ENCODE measurements at regions not wholly inside any gene's neighbourhood (a gene's known extent, or its start where the extent isn't known, plus 50 kb on each side); places are given as distances from the start of the nearest gene placed in this dataset.

DNA sequence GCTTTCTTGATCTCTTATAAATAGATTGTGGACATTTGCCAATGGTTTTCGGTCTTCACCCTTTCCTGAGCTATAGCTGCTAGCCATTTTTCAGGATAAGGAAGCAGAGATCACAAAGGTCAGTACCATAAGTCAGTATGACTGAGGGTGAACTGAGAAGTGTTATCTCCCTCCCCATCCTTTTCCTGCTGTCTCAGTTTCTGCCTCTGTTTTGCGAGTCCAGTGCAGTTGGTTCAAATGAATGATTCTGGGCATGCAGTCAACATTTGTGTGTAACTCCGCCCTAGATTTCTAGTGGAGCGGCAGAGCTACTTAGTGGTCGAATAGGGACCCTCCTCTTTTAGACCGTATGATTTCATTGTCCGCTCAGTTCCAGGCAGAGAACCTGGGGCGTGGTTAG, 460.8 kb upstream of the ARGLU1 start:
- DNase-seq (ENCODE audit: low spot score), result no peak

DNA sequence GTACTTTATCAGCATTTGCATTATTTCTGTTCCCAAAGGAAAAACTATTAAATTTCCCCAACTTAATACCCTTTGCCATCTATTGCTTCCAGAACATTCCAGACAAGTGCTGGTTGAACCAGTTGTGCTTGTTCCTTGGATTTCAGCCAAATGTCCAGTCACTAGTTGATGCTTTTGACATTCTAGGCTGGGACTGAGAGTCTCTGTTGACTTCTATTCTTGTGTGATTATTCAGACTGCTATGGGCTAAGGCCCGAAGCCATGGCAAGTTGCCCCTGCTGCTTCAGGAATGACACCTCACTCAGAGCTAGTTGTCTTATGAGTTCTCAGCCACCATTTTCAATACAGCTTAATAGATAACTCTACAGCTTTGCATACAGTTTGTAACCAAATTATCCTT, 458.1 kb upstream of the ARGLU1 start:
- DNase-seq (ENCODE audit: low spot score), result no peak

- no peak for DNase-seq (ENCODE audit: low spot score)
These were observed 455.4 kb upstream of the ARGLU1 start for GRCh38 chr13:107023335-107023734.

DNA sequence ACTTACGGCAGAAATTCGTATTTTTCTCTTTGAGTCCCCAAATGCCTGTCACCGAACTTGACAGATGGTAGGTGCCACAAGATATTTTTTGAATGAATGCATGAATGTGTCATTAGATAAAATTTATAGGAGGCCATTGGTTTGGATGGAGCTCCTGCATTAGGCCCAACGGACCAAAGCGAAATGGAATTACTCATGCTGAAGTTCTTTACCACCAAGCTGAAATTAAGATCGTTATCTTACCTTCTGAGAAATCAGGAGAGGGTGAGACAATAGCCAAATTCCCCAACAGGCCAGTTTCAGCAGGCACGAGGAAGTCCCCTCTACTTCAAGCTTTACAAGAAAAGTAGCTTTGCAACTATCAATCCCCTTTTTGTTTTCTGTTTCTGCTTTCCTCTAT, 452.5 kb upstream of the ARGLU1 start:
- DNase-seq (ENCODE audit: low spot score), result no peak

DNA sequence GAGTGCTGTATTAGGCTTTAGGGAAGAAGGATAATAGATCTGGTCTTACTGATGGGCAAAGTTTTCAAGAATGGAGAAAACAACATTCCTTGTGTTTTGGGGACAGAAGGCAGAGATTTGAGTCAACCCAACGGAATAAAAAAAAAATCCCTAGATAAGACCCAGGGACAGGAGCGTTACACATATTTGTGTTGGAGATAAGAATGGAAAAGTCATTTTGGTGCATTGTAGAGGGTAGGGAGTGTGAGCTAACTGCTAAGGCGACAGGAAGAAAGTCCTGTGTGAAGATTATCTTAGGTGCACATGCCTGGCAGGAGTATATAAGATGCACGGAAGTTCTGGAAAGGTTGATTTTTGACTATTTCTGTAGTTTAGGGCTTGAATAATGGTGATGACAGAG, 450.3 kb upstream of the ARGLU1 start:
- DNase-seq (ENCODE audit: low spot score), result no peak

DNA sequence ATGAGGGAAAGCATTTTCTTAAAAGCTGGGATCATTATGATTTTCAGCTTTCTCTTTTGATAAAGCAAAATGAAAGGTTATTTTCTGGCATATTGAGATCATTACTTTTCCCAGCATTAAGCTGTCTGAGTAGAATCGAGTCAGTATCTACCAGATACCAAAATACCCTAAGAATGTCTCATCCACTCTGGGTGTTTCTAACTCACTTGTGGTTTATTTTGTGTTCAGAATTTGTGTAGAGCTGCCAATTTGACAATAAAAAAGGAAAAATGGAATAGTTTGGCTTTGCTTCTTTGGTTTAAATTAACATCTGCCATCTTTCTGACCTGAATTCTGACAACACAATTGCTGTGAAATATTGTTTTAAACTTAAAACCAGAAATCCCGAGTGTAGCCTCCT, 438.7 kb upstream of the ARGLU1 start:
- DNase-seq (ENCODE audit: low spot score), result no peak

DNA sequence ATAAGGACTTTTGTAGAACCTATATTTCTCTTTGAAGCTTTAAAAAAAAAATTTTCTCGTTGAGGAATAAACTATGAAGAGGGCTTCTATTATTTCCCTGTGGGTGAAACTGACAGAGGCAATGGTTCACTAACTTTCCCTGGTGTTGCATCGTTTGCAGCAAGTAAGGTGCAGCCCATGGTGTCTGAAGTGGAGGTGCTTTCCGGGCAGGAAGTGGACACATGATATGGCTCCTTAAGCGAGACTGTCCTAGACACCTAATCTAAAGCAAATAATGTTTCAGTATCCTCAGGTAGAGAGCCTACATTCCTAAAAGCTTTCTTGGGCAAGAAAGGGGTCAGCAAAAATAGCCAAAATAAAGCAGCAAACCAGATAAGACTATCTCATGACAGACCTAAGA, 437.6 kb upstream of the ARGLU1 start:
- DNase-seq (ENCODE audit: low spot score), result no peak

- no peak for DNase-seq (ENCODE audit: low spot score)
These were observed 436.0 kb upstream of the ARGLU1 start for GRCh38 chr13:107003911-107004310.

- DNase-seq (ENCODE audit: low spot score), result no peak
These were observed 430.7 kb upstream of the ARGLU1 start for GRCh38 chr13:106998664-106999063.

DNA sequence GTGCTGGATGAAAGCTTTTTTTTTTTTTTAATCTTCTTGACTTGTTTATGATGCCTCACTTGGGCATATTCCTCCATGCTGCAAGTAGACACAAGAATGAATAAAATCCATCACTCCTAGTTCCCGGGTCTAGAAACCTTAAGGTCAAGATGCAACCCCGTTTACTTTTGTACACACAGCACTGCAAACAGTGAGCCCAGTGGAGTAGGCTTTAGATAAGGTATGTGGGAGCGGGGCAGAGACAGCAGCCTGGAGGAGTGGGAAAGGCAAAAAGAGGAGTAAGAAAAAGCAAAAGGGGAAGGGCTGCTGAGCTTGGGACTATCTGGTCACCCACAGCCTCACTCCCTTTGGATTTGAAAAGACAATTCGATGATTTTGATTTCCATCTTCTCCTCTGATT, 429.8 kb upstream of the ARGLU1 start:
- DNase-seq (ENCODE audit: low spot score), result no peak

GRCh38 chr13:106996867-106997618, 429.1 kb upstream of the ARGLU1 start:
- DNase-seq (ENCODE audit: low spot score), result no peak

- DNase-seq (ENCODE audit: low spot score), result no peak
These were observed 422.7 kb upstream of the ARGLU1 start for GRCh38 chr13:106990594-106990993.

GRCh38 chr13:106989876-106990275, 421.9 kb upstream of the ARGLU1 start:
- no peak for DNase-seq (ENCODE audit: low spot score)

GRCh38 chr13:106987427-106987785, 419.5 kb upstream of the ARGLU1 start:
- DNase-seq (ENCODE audit: low spot score), result no peak

DNA sequence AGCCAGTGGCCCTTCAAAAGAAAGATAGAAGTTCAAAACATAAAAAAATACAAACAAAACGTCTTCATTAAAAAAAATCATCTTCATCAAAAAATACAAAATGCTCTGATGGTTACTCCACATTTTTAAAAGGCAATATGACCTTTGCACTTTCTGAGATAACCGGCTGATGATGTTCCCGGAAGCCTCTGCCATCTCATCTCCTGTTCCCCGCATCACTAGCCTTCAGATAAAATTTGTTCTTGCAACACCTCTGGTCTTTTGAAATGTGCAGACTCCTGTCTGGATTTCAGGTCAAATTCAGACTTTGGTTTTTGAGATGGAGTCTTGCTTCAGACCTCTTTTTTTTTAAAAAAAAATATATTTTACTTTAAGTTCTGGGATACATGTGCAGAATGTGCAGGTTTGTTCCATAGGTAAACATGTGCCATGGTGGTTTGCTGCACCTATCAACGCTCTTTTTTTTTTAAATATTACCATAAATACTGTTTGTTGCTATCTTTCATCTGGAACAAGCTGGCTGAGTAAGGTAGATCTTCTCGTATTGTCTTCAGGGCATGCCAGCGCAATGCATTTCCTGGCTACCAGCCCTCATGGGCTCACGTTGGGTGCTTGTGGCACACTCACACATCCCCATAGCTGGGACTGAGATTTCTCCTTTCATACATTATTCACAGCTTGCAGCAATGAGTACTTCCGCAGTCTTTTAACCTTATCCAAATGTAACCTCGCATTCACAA, 418.9 kb upstream of the ARGLU1 start:
- DNase-seq (ENCODE audit: low spot score), result no peak

DNA sequence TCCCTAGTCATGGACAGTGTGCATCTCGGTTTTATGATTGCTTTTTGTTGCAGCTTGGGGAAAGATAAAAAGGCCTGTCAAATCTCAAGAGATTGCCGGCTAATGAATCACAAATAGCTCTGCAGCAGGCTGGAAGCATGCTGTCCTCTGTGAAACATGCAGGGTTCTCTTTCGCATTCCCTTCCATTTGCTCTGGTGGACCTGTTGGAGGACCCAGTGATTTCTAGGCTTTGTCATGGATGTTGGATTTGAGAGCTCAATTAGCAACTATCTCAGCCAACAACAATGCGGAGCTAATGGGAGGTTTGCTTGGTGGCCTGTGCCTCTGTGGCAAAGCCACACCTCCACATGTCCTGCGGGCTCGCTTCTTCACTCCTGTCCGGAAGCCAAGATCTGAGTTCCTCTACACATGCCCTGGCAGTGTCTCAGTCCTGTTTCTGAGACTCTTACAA, 418.1 kb upstream of the ARGLU1 start:
- DNase-seq (ENCODE audit: low spot score), result no peak

DNA sequence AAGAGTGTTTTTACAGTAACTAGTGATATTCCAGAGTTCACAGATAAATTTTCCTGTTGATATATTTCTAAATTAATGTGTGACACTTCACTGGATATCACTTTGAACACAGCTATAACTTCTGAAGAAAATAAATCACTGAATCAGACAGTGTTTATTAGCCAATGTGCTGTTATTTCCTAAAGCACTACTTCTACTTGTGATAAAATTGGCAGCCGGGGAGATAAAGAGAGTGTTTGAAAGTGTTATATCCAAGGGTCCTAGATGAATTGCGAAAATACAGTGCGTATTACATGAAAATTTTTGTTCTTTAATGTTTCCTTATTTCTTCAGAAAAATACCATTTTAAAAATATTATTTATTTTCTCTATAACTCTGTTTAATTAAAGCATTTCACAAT, 417.5 kb upstream of the ARGLU1 start:
- no peak for DNase-seq (ENCODE audit: low spot score)

- no peak for DNase-seq (ENCODE audit: low spot score)
These were observed 413.1 kb upstream of the ARGLU1 start for GRCh38 chr13:106981051-106981450.

DNA sequence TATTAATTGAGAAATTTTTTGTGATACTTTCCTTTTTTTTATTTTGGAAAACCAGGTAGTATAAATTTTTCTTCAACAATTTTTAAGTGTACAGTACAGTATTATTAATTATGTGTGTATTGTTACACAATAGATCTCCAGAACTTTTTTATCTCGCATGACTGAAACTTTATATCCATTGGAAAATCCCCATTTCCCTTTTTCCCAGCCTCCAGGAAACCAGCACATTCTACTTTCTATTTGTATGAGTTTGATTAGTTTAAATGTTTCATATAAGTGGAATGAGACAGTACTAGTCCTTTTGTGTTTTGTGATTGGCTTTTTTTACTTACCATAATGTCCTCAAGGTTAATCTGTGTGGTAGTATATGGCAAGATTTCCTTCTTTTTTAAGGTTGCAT, 399.5 kb upstream of the ARGLU1 start:
- no peak for DNase-seq (ENCODE audit: low spot score)

- DNase-seq (ENCODE audit: low spot score), result no peak
These were observed 395.2 kb upstream of the ARGLU1 start for GRCh38 chr13:106963151-106963550.

DNA sequence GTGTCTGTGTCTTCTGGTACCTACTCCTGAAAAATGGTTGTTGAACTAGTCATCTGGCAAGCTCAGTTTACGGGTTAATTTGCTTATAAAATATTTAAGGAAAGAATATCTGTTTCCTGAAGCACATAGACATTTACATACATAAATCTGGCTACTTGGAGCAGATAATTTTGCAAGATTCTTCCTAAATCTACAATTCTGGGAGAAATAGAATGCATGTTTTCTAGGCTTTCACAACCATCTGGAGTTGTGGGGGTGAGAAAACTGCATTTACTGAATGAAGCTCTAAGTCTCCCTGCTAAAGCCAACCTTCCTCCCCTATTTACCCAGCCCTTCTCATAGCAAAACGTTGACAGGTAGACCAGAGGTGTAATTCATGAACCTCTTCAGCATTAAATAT, 393.7 kb upstream of the ARGLU1 start:
- no peak for DNase-seq (ENCODE audit: low spot score)

GRCh38 chr13:106961216-106961615, 393.3 kb upstream of the ARGLU1 start:
- no peak for DNase-seq (ENCODE audit: low spot score)

DNA sequence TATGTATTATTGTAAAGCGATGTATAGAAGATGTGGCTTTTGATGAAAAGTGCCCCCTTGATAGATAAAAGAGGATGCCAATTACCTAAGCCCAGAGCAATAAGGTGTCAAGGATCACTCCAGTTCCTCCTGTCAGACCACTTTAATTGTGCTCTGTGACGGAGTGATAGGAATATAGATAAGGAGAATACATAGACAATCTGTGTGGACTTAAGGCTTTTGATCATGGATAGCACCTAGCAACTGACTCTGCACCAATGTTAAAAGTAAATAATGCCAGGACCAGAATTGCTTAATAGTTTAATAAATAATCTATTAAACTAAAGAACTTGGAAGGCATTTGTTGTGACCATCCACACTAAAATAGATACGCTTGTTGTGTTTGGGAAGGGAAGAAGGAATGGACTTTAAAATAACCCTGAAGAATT, 390.7 kb upstream of the ARGLU1 start:
- no peak for DNase-seq (ENCODE audit: low spot score)

GRCh38 chr13:106942563-106942962, 374.6 kb upstream of the ARGLU1 start:
- no peak for DNase-seq (ENCODE audit: low spot score)
